ENCODE measurements at regions not wholly inside any gene's neighbourhood (a gene's known extent, or its start where the extent isn't known, plus 50 kb on each side); places are given as distances from the start of the nearest gene placed in this dataset.

DNA sequence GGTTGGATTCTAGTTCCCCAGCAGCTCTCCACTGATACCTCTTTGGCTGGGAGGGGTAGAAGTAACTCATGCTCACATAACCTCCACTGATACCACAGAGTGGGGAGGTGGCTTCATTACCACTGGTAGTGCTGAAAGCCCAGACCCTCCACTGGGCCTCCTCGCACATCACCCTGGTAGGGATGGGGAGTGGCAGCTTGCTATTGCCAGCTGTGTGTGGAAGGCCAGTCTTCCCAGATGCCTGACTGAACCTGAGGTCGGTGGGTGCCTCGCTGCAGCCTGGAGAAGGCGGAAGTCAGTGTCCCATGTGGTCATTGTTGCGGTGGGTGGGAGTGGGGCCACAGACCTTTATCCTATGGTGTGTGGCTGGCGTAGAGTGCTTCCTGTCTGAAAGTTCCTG is 138.0 kb downstream of the TAF11L14 start:
- Histone ChIP-seq H3K27me3 (ENCODE audit: control insufficient read depth in 2 of 2, insufficient read depth in 2 of 2, low read length in 2 of 2) (no peaks in the 10 kb centered on the region), H4K20me1 (ENCODE audit: insufficient read depth, low read length) (no peaks in the 10 kb centered on the region), H3K79me2 (ENCODE audit: insufficient read depth, low read length) (no peaks in the 10 kb centered on the region), H3K36me3 (replicated peaks in 1 of 2; ENCODE audit: control insufficient read depth in 1 of 2, insufficient read depth in 2 of 2, low read length in 2 of 2) (no peaks in the 10 kb centered on the region), H2AFZ (ENCODE audit: insufficient read depth, low read depth, low read length, poor library complexity, severe bottlenecking) (no peak overlapping the region), H3K27ac (ENCODE audit: low read depth in 1 of 2, low read length in 2 of 2) (no peak overlapping the region), H3K9ac (ENCODE audit: insufficient read depth, low read length, poor library complexity, severe bottlenecking) (no peak overlapping the region), H3K4me2 (replicated peaks; ENCODE audit: extremely low read depth, low read length, poor library complexity, severe bottlenecking) (no peak overlapping the region), H3K9me3 (replicated peaks in 1 of 2; ENCODE audit: control insufficient read depth in 1 of 2, insufficient read depth in 1 of 2, low read length in 2 of 2) (no peaks in the 10 kb centered on the region), H3K4me1 (ENCODE audit: control insufficient read depth in 1 of 2, insufficient read depth in 2 of 2, low read length in 2 of 2) (no peaks in the 10 kb centered on the region), H3K4me3 (replicated peaks in 1 of 3; ENCODE audit: low read depth in 2 of 3, low read length in 3 of 3) (no peak overlapping the region)
- Mint-ChIP-seq H3K36me3 (no peaks in the 10 kb centered on the region), H3K27ac (no peak overlapping the region), H3K9me3 (peaks cover 0 to 10% (median 2%) of the 10 kb centered on the region in 7 donors), H3K4me3 (no peak overlapping the region), H3K4me1 (no peaks in the 10 kb centered on the region), H3K27me3 (ENCODE audit: low read depth in 3 of 3) (peaks cover 0 to 2% (median 0%) of the 10 kb centered on the region in 3 donors)
- no peak for DNase-seq
- TF ChIP-seq, protein P1, sequence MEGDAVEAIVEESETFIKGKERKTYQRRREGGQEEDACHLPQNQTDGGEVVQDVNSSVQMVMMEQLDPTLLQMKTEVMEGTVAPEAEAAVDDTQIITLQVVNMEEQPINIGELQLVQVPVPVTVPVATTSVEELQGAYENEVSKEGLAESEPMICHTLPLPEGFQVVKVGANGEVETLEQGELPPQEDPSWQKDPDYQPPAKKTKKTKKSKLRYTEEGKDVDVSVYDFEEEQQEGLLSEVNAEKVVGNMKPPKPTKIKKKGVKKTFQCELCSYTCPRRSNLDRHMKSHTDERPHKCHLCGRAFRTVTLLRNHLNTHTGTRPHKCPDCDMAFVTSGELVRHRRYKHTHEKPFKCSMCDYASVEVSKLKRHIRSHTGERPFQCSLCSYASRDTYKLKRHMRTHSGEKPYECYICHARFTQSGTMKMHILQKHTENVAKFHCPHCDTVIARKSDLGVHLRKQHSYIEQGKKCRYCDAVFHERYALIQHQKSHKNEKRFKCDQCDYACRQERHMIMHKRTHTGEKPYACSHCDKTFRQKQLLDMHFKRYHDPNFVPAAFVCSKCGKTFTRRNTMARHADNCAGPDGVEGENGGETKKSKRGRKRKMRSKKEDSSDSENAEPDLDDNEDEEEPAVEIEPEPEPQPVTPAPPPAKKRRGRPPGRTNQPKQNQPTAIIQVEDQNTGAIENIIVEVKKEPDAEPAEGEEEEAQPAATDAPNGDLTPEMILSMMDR (IDR thresholded peaks at IDR 0.05) = no peak
- WGBS (ENCODE audit: insufficient coverage) = 90% methylated on average over 5 of the region's 6 CpGs
- intact Hi-C loops (cut with micrococcal nuclease) = no loop called here

DNA sequence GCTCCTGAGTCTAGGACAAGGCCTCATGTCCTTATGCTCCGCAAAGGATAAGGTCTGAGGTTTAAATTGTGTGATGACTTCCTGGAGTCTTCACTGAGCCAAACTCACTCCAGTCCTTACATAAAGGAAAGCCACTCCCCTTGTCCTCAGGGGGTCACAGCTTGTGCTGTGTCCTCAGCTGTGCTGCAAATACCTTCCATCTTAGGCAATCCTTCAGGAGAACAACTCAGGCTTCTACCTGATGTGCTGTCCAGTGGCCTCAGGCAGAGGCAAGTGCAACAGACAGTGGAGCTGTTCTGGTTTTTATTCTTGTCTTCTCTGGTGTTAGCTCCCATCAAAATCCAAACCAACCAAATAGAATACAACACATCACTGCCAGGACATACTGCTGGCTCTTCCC is 151.5 kb downstream of the TAF11L14 start:
- WGBS (ENCODE audit: insufficient coverage) = no CpG with 5 or more reads among the region's 1 CpG
- no peak for DNase-seq

More for the DNA sequence above, 151.5 kb downstream of the TAF11L14 start:
- no peaks in the 10 kb centered on the region for H3K36me3 Mint-ChIP-seq
- H3K27me3 Mint-ChIP-seq (ENCODE audit: low read depth in 3 of 3) = peaks cover 0 to 4% (median 3%) of the 10 kb centered on the region in 3 donors
- TF ChIP-seq, protein P1 (IDR thresholded peaks at IDR 0.05) = no peak
- Histone ChIP-seq H3K27me3 (ENCODE audit: control insufficient read depth in 2 of 2, insufficient read depth in 2 of 2, low read length in 2 of 2) (no peaks in the 10 kb centered on the region), H3K9ac (ENCODE audit: insufficient read depth, low read length, poor library complexity, severe bottlenecking) (no peak overlapping the region), H3K36me3 (replicated peaks in 1 of 2; ENCODE audit: control insufficient read depth in 1 of 2, insufficient read depth in 2 of 2, low read length in 2 of 2) (no peaks in the 10 kb centered on the region), H3K4me1 (ENCODE audit: control insufficient read depth in 1 of 2, insufficient read depth in 2 of 2, low read length in 2 of 2) (no peaks in the 10 kb centered on the region), H3K79me2 (ENCODE audit: insufficient read depth, low read length) (no peaks in the 10 kb centered on the region), H3K9me3 (replicated peaks in 1 of 2; ENCODE audit: control insufficient read depth in 1 of 2, insufficient read depth in 1 of 2, low read length in 2 of 2) (no peaks in the 10 kb centered on the region), H2AFZ (ENCODE audit: insufficient read depth, low read depth, low read length, poor library complexity, severe bottlenecking) (no peak overlapping the region), H3K27ac (ENCODE audit: low read depth in 1 of 2, low read length in 2 of 2) (no peak overlapping the region), H3K4me2 (replicated peaks; ENCODE audit: extremely low read depth, low read length, poor library complexity, severe bottlenecking) (no peak overlapping the region), H3K4me3 (replicated peaks in 1 of 3; ENCODE audit: low read depth in 2 of 3, low read length in 3 of 3) (no peak overlapping the region), H4K20me1 (ENCODE audit: insufficient read depth, low read length) (no peaks in the 10 kb centered on the region)
- no peak overlapping the region for H3K27ac Mint-ChIP-seq
- intact Hi-C loops (cut with micrococcal nuclease) = no loop called here
- H3K4me1 Mint-ChIP-seq = no peaks in the 10 kb centered on the region
- peaks cover 0 to 5% (median 0%) of the 10 kb centered on the region in 7 donors for H3K9me3 Mint-ChIP-seq
- no peak overlapping the region for H3K4me3 Mint-ChIP-seq

Measured in CD14-positive monocyte (primary cell).